H1 (cell line): ENCODE measurements at regions not wholly inside any gene's neighbourhood (a gene's known extent, or its start where the extent isn't known, plus 50 kb on each side); places are given as distances from the start of the nearest gene placed in this dataset.

Experiments used
- EP300 ChIP-seq, 2 experiments: IDR thresholded peaks; 1 replicate in 1 of 2; 2 replicates in 1 of 2; pipeline ENCODE4 v1.6.1; 2011 to 2012; ENCODE audit warnings: low read depth in 2 of 2, low read length in 2 of 2, mild to moderate bottlenecking in 2 of 2, borderline replicate concordance in 1 of 2, inconsistent platforms in 1 of 2, moderate library complexity in 1 of 2
- RXRA ChIP-seq: IDR thresholded peaks from 2 replicates; pipeline ENCODE4 v1.6.1; 2011; ENCODE audit warnings: low read depth, mild to moderate bottlenecking, low read length, moderate library complexity; ENCODE audit not compliant: insufficient read depth
- SIN3A ChIP-seq, 2 experiments: IDR thresholded peaks in 1 of 2; conservative IDR thresholded peaks in 1 of 2; 2 replicates each; pipeline ENCODE4 v1.6.1; 2011 to 2012; ENCODE audit warnings: low read length in 2 of 2, improper control_type of control experiment in 1 of 2, low read depth in 1 of 2, mild to moderate bottlenecking in 1 of 2
- TAF1 ChIP-seq: IDR thresholded peaks from 2 replicates; pipeline ENCODE4 v1.6.1; 2011; ENCODE audit warnings: mild to moderate bottlenecking, low read depth, low read length
- TF ChIP-seq, protein P1 (sequence below), 3 experiments: IDR thresholded peaks; 1 replicate in 2 of 3; 2 replicates in 1 of 3; pipeline versions ENCODE4 v1.5.1 to v1.6.1; 2011; ENCODE audit warnings: low read length in 3 of 3, mild to moderate bottlenecking in 3 of 3, inconsistent platforms in 2 of 3, low read depth in 1 of 3, moderate library complexity in 1 of 3; ENCODE audit not compliant: insufficient read depth in 1 of 3; ENCODE audit errors: control extremely low read depth in 1 of 3
- TF ChIP-seq, protein P2 (sequence below): IDR thresholded peaks from 2 replicates; pipeline ENCODE4 v1.6.1; 2012; ENCODE audit warnings: inconsistent platforms

DNA sequence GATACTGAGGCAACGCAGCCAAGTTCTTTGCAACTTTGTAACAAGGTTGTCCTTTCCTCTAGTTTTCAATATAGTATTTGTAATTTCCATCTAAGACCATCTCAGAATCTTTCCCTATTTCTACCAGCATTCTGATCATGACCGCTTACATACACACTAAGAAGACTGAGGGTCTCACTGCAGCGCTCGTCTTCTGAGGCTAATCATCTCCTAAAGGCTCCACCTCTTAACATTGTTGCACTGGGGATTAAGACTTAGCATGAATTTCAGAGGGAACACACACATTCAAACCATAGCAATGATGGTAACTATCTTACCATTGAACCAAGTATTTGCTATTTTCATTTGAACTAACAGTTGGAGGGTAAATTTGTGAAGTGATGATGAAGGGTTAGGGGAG, 463.3 kb upstream of the CCDC54 start:
- TF ChIP-seq, protein P1, sequence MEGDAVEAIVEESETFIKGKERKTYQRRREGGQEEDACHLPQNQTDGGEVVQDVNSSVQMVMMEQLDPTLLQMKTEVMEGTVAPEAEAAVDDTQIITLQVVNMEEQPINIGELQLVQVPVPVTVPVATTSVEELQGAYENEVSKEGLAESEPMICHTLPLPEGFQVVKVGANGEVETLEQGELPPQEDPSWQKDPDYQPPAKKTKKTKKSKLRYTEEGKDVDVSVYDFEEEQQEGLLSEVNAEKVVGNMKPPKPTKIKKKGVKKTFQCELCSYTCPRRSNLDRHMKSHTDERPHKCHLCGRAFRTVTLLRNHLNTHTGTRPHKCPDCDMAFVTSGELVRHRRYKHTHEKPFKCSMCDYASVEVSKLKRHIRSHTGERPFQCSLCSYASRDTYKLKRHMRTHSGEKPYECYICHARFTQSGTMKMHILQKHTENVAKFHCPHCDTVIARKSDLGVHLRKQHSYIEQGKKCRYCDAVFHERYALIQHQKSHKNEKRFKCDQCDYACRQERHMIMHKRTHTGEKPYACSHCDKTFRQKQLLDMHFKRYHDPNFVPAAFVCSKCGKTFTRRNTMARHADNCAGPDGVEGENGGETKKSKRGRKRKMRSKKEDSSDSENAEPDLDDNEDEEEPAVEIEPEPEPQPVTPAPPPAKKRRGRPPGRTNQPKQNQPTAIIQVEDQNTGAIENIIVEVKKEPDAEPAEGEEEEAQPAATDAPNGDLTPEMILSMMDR (IDR thresholded peaks at IDR 0.05; ENCODE audit: control extremely low read depth in 1 of 3, insufficient read depth in 1 of 3, low read depth in 1 of 3, low read length in 3 of 3), result no peak
- TF ChIP-seq RXRA (no peak), SIN3A (conservative IDR thresholded peaks at IDR 0.05 in 1 of 2, IDR thresholded peaks at IDR 0.05 in 1 of 2; ENCODE audit: low read depth in 1 of 2, low read length in 2 of 2) (no peak), TAF1 (no peak), EP300 (IDR thresholded peaks at IDR 0.05; ENCODE audit: borderline replicate concordance in 1 of 2, low read depth in 2 of 2, low read length in 2 of 2) (no peak)
- TF ChIP-seq, protein P2, sequence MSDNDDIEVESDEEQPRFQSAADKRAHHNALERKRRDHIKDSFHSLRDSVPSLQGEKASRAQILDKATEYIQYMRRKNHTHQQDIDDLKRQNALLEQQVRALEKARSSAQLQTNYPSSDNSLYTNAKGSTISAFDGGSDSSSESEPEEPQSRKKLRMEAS, result no peak
